HAP-1 (cell line): ENCODE measurements at regions not wholly inside any gene's neighbourhood (a gene's known extent, or its start where the extent isn't known, plus 50 kb on each side); places are given as distances from the start of the nearest gene placed in this dataset.
"Not testable (repeated sequence)": the region's sequence is repeated elsewhere in the genome, so short reads cannot be mapped to it uniquely, and the experiment has no call there.

ENCODE experiments used
- DNase-seq, 2 experiments: peaks; one replicate each; pipeline ENCODE4 v3.0.0-alpha.2; 2016 to 2020; ENCODE audit warnings: low spot score in 2 of 2
- H3K27me3 ChIP-seq: fragments of 250-450 bp; sonication (Bioruptor Pico); 2 replicates; pipeline ENCODE4 v1.5.1; 2020; ENCODE audit warnings: low read depth, mild to moderate bottlenecking, moderate library complexity
- H3K36me3 ChIP-seq: fragments of 250-450 bp; sonication (Bioruptor Pico); replicated peaks from 2 replicates; pipeline ENCODE4 v1.5.1; 2020; ENCODE audit warnings: mild to moderate bottlenecking
- H3K4me1 ChIP-seq: fragments of 250-450 bp; sonication (Bioruptor Pico); 2 replicates; pipeline ENCODE4 v1.5.1; 2020; ENCODE audit warnings: mild to moderate bottlenecking
- H3K4me3 ChIP-seq: fragments of 250-450 bp; sonication (Bioruptor Pico); 2 replicates; pipeline ENCODE4 v1.5.1; 2020; ENCODE audit warnings: mild to moderate bottlenecking, moderate library complexity
- H3K9me3 ChIP-seq: fragments of 250-450 bp; sonication (Bioruptor Pico); 2 replicates; pipeline ENCODE4 v1.5.1; 2020; ENCODE audit warnings: mild to moderate bottlenecking, moderate library complexity
- in situ Hi-C: fragments of 300-500 bp; cut with MboI; formaldehyde crosslinking; loops from 3 replicates; pipeline ENCODE4 v1.14.3; 2020; ENCODE audit warnings: low sequenced_read_pairs, inconsistent platforms, mixed read lengths

- no peaks in the 10 kb centered on the region for H3K36me3 ChIP-seq
- no peaks in the 10 kb centered on the region for H3K27me3 ChIP-seq
- H3K9me3 ChIP-seq, result no peaks in the 10 kb centered on the region
- in situ Hi-C loops, result no loop called here
- H3K4me1 ChIP-seq, result no peaks in the 10 kb centered on the region
- no peak for DNase-seq
- H3K4me3 ChIP-seq, result no peak overlapping the region
Measured at GRCh38 chr7:69217516-69218350, 380.5 kb upstream of the AUTS2 start.

- no peak for DNase-seq
Measured at GRCh38 chr7:69218576-69218975, 379.7 kb upstream of the AUTS2 start.

GRCh38 chr7:69219381-69219780 lies 378.9 kb upstream of the AUTS2 start:
- DNase-seq, result no peak
- no peaks in the 10 kb centered on the region for H3K27me3 ChIP-seq
- no peaks in the 10 kb centered on the region for H3K9me3 ChIP-seq
- no peaks in the 10 kb centered on the region for H3K36me3 ChIP-seq
- in situ Hi-C loops, result no loop called here
- no peak overlapping the region for H3K4me3 ChIP-seq
- no peaks in the 10 kb centered on the region for H3K4me1 ChIP-seq

More at GRCh38 chr7:69218576-69218975, 379.7 kb upstream of the AUTS2 start:
- in situ Hi-C loops, result no loop called here
- H3K36me3 ChIP-seq, result no peaks in the 10 kb centered on the region
- no peaks in the 10 kb centered on the region for H3K4me1 ChIP-seq
- H3K9me3 ChIP-seq, result no peaks in the 10 kb centered on the region
- H3K4me3 ChIP-seq, result no peak overlapping the region
- no peaks in the 10 kb centered on the region for H3K27me3 ChIP-seq

DNA sequence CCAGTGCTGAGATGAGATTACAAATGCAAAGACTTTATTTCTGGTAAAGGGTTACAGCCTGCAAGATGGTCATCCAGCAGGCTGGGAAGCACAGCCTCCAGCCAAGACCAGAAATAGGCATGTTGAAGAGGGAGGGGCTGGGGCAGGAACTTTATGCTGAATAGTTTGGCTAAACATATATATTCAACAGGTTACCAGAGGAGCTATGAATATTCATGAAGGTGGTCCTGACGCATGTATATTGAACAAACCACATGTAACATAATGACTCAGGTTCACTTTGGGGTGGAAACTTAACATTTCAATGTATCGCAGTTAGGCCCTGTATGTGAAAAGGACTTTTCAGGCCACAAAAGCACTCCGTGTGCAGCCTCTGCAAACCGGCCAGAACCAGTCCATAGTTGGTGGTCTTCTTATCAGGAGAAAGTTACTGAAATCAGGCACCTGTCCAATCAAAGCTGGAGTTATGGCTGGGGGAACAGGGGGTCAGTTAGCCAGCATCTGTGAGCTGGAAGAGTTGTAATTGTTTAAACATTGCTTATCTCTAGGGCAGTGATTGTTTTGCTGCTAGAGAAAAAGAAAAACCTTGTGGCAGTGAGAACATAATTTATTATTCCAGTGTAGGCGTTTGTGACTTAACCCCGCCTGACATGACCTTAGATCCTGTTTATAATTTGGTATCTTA lies 372.9 kb upstream of the AUTS2 start:
- Histone ChIP-seq H3K4me3 (no peak overlapping the region), H3K27me3 (no peaks in the 10 kb centered on the region), H3K36me3 (no peaks in the 10 kb centered on the region), H3K4me1 (no peaks in the 10 kb centered on the region), H3K9me3 (no peaks in the 10 kb centered on the region)
- in situ Hi-C loops, result no loop called here
- DNase-seq, result no peak

- in situ Hi-C loops, result no loop called here
- H3K9me3 ChIP-seq, result no peaks in the 10 kb centered on the region
- H3K27me3 ChIP-seq, result no peaks in the 10 kb centered on the region
Measured at GRCh38 chr7:69228212-69228811, 370.0 kb upstream of the AUTS2 start.

DNA sequence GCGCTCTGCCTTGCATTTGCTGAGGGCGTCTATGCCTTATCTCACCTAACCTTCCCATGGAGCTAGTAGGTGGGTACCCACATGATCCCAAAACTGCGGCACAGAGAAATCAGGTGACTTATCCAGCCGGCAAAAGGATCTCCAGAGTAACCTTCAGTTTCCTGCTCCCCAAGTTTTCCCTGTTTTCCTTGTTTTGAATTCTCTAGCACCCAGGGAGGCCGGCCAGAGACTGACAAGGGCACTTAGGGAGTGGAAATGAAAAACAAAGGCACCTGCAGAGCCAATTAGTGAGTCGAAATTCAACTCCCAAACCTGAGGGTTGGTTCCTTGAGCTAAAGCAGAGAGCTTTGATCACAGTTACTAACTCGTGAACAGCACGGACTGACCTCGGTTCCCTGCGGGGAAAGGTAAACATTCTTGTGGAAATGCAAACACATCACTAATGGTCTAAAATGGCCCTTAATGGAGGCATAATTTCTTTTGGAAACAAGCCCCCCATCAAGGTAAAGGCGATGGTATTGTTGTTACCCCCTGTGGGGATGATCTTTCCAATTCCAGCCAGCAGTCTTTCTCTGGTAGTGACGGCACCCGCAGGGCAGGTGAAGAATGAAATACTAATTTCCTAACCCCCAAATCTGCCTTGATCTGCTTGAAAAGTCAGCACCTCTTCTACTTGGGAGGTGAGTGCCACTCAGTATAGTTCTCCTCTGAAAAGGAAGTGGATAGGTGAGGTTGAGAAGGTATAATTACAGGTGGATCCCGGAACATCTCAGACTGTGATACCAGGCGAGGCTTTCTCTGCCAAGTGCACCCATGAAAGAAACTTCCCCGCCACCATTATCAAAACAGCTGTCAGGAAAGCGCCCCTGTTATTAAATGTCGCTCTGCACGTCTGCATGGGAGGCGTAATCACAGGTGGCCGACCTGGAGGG lies 365.6 kb upstream of the AUTS2 start:
- in situ Hi-C loops, result no loop called here

More at GRCh38 chr7:69228212-69228811, 370.0 kb upstream of the AUTS2 start:
- Histone ChIP-seq H3K36me3 (no peaks in the 10 kb centered on the region), H3K4me3 (no peak overlapping the region), H3K4me1 (no peaks in the 10 kb centered on the region)
- no peak for DNase-seq

GRCh38 chr7:69237541-69237940 lies 360.7 kb upstream of the AUTS2 start:
- in situ Hi-C loops, result no loop called here
- Histone ChIP-seq H3K36me3 (no peaks in the 10 kb centered on the region), H3K4me1 (no peaks in the 10 kb centered on the region), H3K27me3 (no peaks in the 10 kb centered on the region), H3K4me3 (no peak overlapping the region), H3K9me3 (no peaks in the 10 kb centered on the region)
- DNase-seq, result no peak

More for the DNA sequence above, 365.6 kb upstream of the AUTS2 start:
- Histone ChIP-seq H3K4me1 (no peaks in the 10 kb centered on the region), H3K27me3 (no peaks in the 10 kb centered on the region), H3K4me3 (no peak overlapping the region), H3K9me3 (no peaks in the 10 kb centered on the region), H3K36me3 (no peaks in the 10 kb centered on the region)
- DNase-seq, result no peak

GRCh38 chr7:69243016-69243415 lies 355.3 kb upstream of the AUTS2 start:
- Histone ChIP-seq H3K27me3 (no peaks in the 10 kb centered on the region), H3K4me1 (no peaks in the 10 kb centered on the region), H3K4me3 (no peak overlapping the region), H3K36me3 (no peaks in the 10 kb centered on the region), H3K9me3 (no peaks in the 10 kb centered on the region)
- in situ Hi-C loops, result no loop called here
- DNase-seq, result no peak

- no peaks in the 10 kb centered on the region for H3K27me3 ChIP-seq
- no peaks in the 10 kb centered on the region for H3K36me3 ChIP-seq
- no peak for DNase-seq
- H3K4me3 ChIP-seq, result no peak overlapping the region
- no peaks in the 10 kb centered on the region for H3K9me3 ChIP-seq
- in situ Hi-C loops, result no loop called here
- H3K4me1 ChIP-seq, result no peaks in the 10 kb centered on the region
Measured at GRCh38 chr7:69244701-69245100, 353.6 kb upstream of the AUTS2 start.

GRCh38 chr7:69245646-69246045 lies 352.6 kb upstream of the AUTS2 start:
- no peak overlapping the region for H3K4me3 ChIP-seq
- no peaks in the 10 kb centered on the region for H3K36me3 ChIP-seq
- no peak for DNase-seq
- in situ Hi-C loops, result no loop called here
- no peaks in the 10 kb centered on the region for H3K4me1 ChIP-seq
- no peaks in the 10 kb centered on the region for H3K9me3 ChIP-seq
- H3K27me3 ChIP-seq, result no peaks in the 10 kb centered on the region

GRCh38 chr7:69246758-69247157 lies 351.5 kb upstream of the AUTS2 start:
- Histone ChIP-seq H3K27me3 (no peaks in the 10 kb centered on the region), H3K36me3 (no peaks in the 10 kb centered on the region), H3K9me3 (no peaks in the 10 kb centered on the region), H3K4me3 (no peak overlapping the region), H3K4me1 (no peaks in the 10 kb centered on the region)
- DNase-seq, result no peak
- in situ Hi-C loops, result no loop called here

DNA sequence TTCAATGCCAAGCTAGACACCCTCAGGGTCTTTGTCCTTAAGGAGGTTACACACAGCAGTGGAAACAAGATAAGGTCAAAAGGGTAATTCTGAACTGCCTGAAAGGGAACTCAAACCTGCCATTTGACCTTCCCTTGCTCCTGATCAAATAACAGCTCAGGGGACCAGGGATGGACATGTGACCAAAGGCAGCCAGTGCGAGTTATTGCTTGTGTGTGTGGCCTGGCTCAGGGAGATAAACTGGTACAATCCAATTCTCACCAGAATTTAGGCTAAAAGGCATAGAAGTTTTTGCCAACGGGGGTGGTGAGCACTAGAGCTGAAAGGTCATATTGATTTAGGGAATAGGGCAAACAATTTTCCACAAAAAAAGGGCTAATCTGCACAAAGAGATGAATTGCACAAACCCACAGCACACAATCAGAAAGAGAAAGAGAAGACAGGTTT lies 349.9 kb upstream of the AUTS2 start:
- H3K9me3 ChIP-seq, in situ Hi-C loops, H3K4me1 ChIP-seq, H3K27me3 ChIP-seq, DNase-seq, H3K4me3 ChIP-seq, H3K36me3 ChIP-seq: not testable (repeated sequence)

GRCh38 chr7:69250958-69251357 lies 347.3 kb upstream of the AUTS2 start:
- in situ Hi-C loops, result no loop called here
- H3K27me3 ChIP-seq, result no peaks in the 10 kb centered on the region
- DNase-seq, result no peak
- no peaks in the 10 kb centered on the region for H3K9me3 ChIP-seq
- no peak overlapping the region for H3K4me3 ChIP-seq
- no peaks in the 10 kb centered on the region for H3K36me3 ChIP-seq
- no peaks in the 10 kb centered on the region for H3K4me1 ChIP-seq
